Naive B cell (primary cell): ENCODE measurements at regions not wholly inside any gene's neighbourhood (a gene's known extent, or its start where the extent isn't known, plus 50 kb on each side); places are given as distances from the start of the nearest gene placed in this dataset.

Source experiments
- ATAC-seq, 2 donors: fragments of 150-1000 bp; cut with Tn5 transposase; 2 replicates each; pipeline ENCODE4 v1.10.0; 2021; ENCODE audit warnings: low read depth in 2 of 2, mild to moderate bottlenecking in 2 of 2, moderate library complexity in 2 of 2
- DNase-seq: peaks from one replicate; pipeline ENCODE4 v3.0.0; 2022
- H3K27ac Mint-ChIP-seq, 6 donors: one replicate each; pipeline ENCODE4 v1.8.0; 2020 to 2022; ENCODE audit warnings: mild to moderate bottlenecking in 6 of 6, mixed read lengths in 6 of 6, moderate library complexity in 5 of 6, inconsistent platforms in 2 of 6
- H3K27me3 Mint-ChIP-seq, 3 donors: one replicate each; pipeline ENCODE4 v1.8.0; 2021 to 2022; ENCODE audit warnings: mixed read lengths in 3 of 3, mild to moderate bottlenecking in 1 of 3
- H3K36me3 Mint-ChIP-seq, 2 donors: one replicate each; pipeline ENCODE4 v1.8.0; 2020 to 2022; ENCODE audit warnings: mixed read lengths in 2 of 2, inconsistent platforms in 1 of 2, mild to moderate bottlenecking in 1 of 2
- H3K4me1 Mint-ChIP-seq, 3 donors: one replicate each; pipeline ENCODE4 v1.8.0; 2020 to 2022; ENCODE audit warnings: mixed read lengths in 3 of 3, inconsistent platforms in 1 of 3, mild to moderate bottlenecking in 1 of 3, moderate library complexity in 1 of 3
- H3K4me3 Mint-ChIP-seq, 8 donors: one replicate each; pipeline ENCODE4 v1.8.0; 2020 to 2022; ENCODE audit warnings: mild to moderate bottlenecking in 8 of 8, mixed read lengths in 8 of 8, moderate library complexity in 8 of 8, inconsistent platforms in 2 of 8
- H3K9me3 Mint-ChIP-seq, 7 donors: one replicate each; pipeline ENCODE4 v1.8.0; 2020 to 2022; ENCODE audit warnings: mixed read lengths in 7 of 7, mild to moderate bottlenecking in 5 of 7, inconsistent platforms in 2 of 7, moderate library complexity in 1 of 7

DNA sequence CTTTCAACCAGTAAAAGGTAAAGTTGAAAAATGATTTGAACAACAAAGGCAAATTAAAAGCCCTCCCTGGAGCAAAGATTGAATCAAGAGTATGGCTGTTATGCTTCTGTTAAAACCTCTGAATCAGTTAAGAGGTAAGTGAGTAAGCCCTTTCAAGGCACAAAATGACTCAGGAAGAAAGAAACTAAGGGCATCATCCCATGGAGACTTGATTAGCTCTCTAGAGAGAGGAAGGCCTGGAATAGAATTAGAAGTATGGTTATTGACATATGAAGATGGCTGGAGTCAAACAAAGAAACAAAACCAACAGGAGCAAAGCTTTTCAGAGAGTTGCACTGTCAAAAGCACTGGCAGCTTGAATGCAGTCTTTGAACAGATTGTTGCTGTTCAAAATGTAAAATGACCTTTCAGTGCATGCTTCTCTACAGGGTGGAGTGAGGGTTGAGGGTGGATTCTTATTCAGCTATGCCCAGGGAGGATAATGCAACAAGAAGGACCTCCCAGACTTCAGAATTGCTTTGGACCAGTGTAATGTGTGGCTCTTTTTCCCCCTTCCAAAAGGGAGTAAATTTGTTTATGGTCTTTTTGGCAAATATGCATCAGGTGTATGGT is 365.5 kb downstream of the GBA3 start:
- ATAC-seq (no peak), DNase-seq (no peak)
- H3K4me3 Mint-ChIP-seq: no peak overlapping the region
- no peaks in the 10 kb centered on the region for H3K4me1 Mint-ChIP-seq
- H3K36me3 Mint-ChIP-seq: no peaks in the 10 kb centered on the region
- H3K27me3 Mint-ChIP-seq: no peaks in the 10 kb centered on the region
- H3K9me3 Mint-ChIP-seq: peaks cover 0 to 6% (median 3%) of the 10 kb centered on the region in 7 donors
- H3K27ac Mint-ChIP-seq: no peak overlapping the region

DNA sequence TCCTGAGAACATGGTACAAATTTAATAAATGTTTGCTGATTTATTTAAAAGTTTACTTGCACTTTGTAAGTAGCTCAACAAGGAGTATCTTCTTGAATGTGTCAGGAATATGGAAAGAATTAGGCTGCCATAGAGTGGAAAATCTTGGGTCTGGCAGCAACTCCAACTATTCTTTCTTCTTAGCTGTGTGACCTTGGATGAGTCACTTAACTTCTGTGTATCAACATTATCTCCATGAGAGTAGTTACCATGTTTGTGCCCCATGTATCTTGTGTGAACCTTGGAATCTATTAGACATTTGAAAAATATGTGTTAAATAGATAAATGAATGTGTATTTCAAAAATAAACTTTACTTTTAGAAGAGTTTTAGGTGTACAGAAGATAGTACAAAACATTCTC is 348.8 kb downstream of the GBA3 start:
- Mint-ChIP-seq H3K4me3 (no peak overlapping the region), H3K36me3 (no peaks in the 10 kb centered on the region), H3K27ac (no peak overlapping the region), H3K4me1 (no peaks in the 10 kb centered on the region), H3K27me3 (no peaks in the 10 kb centered on the region), H3K9me3 (peaks cover 0 to 6% (median 3%) of the 10 kb centered on the region in 7 donors)
- no peak for DNase-seq
- ATAC-seq: no peak

GRCh38 chr4:23040539-23040938 is 347.8 kb downstream of the GBA3 start:
- Mint-ChIP-seq H3K4me1 (no peaks in the 10 kb centered on the region), H3K36me3 (no peaks in the 10 kb centered on the region), H3K9me3 (peaks cover 0 to 6% (median 3%) of the 10 kb centered on the region in 7 donors), H3K27ac (no peak overlapping the region), H3K4me3 (no peak overlapping the region), H3K27me3 (no peaks in the 10 kb centered on the region)
- DNase-seq: no peak
- no peak for ATAC-seq

- no peak for DNase-seq
- no peak for ATAC-seq
- H3K9me3 Mint-ChIP-seq: peaks cover 0 to 6% (median 3%) of the 10 kb centered on the region in 7 donors
- H3K36me3 Mint-ChIP-seq: no peaks in the 10 kb centered on the region
- no peak overlapping the region for H3K4me3 Mint-ChIP-seq
- no peaks in the 10 kb centered on the region for H3K27me3 Mint-ChIP-seq
- H3K27ac Mint-ChIP-seq: no peak overlapping the region
- H3K4me1 Mint-ChIP-seq: no peaks in the 10 kb centered on the region
Measured at GRCh38 chr4:23039818-23040217, 347.1 kb downstream of the GBA3 start.

GRCh38 chr4:23038626-23039491 is 346.1 kb downstream of the GBA3 start:
- H3K9me3 Mint-ChIP-seq: peaks cover 0 to 6% (median 3%) of the 10 kb centered on the region in 7 donors
- H3K4me1 Mint-ChIP-seq: no peaks in the 10 kb centered on the region
- H3K27ac Mint-ChIP-seq: no peak overlapping the region
- ATAC-seq: no peak
- no peaks in the 10 kb centered on the region for H3K27me3 Mint-ChIP-seq
- H3K36me3 Mint-ChIP-seq: no peaks in the 10 kb centered on the region
- H3K4me3 Mint-ChIP-seq: no peak overlapping the region
- DNase-seq: no peak

- Mint-ChIP-seq H3K27ac (no peak overlapping the region), H3K27me3 (no peaks in the 10 kb centered on the region), H3K9me3 (peaks cover 0 to 9% (median 1%) of the 10 kb centered on the region in 7 donors), H3K4me1 (no peaks in the 10 kb centered on the region), H3K36me3 (no peaks in the 10 kb centered on the region), H3K4me3 (no peak overlapping the region)
- ATAC-seq: no peak
- DNase-seq: no peak
Measured at GRCh38 chr4:23036921-23037495, 344.3 kb downstream of the GBA3 start.

GRCh38 chr4:23036503-23036902 is 343.8 kb downstream of the GBA3 start:
- DNase-seq: no peak
- H3K27ac Mint-ChIP-seq: no peak overlapping the region
- H3K4me3 Mint-ChIP-seq: no peak overlapping the region
- no peaks in the 10 kb centered on the region for H3K4me1 Mint-ChIP-seq
- no peaks in the 10 kb centered on the region for H3K27me3 Mint-ChIP-seq
- peaks cover 0 to 9% (median 1%) of the 10 kb centered on the region in 7 donors for H3K9me3 Mint-ChIP-seq
- no peak for ATAC-seq
- no peaks in the 10 kb centered on the region for H3K36me3 Mint-ChIP-seq

DNA sequence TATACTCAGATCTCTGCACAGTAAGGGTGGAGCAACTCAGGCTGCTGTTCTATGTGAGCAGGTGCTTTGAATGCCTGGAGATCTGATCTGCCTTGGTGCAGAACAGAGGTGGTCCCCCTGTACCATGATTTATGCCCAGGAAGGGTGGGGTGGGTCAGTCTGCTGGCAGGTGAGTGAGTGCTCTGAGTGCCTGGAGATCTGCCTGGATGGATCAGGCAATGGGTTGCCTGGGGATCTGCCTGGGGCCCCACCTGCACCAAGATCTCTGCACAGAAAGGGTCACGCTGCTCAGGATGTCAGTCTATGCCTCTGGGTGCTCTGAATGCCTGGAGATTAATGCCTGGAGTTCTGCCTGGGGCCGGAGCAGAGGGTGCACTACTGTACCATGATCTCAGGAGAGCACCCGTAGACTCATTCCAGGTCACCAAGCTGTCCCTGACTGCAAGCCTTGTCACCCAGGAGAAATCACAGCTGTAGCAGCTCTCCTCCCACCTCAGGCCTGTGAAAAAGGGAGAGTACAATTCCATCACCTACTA is 342.9 kb downstream of the GBA3 start:
- H3K27me3 Mint-ChIP-seq: no peaks in the 10 kb centered on the region
- no peaks in the 10 kb centered on the region for H3K4me1 Mint-ChIP-seq
- no peak overlapping the region for H3K4me3 Mint-ChIP-seq
- DNase-seq: no peak
- no peaks in the 10 kb centered on the region for H3K36me3 Mint-ChIP-seq
- H3K27ac Mint-ChIP-seq: no peak overlapping the region
- no peak for ATAC-seq
- peaks cover 0 to 9% (median 1%) of the 10 kb centered on the region in 7 donors for H3K9me3 Mint-ChIP-seq

- no peaks in the 10 kb centered on the region for H3K36me3 Mint-ChIP-seq
- H3K27me3 Mint-ChIP-seq: no peaks in the 10 kb centered on the region
- no peak overlapping the region for H3K27ac Mint-ChIP-seq
- DNase-seq (no peak), ATAC-seq (no peak)
- H3K4me1 Mint-ChIP-seq: no peaks in the 10 kb centered on the region
- peaks cover 0 to 9% (median 1%) of the 10 kb centered on the region in 7 donors for H3K9me3 Mint-ChIP-seq
- no peak overlapping the region for H3K4me3 Mint-ChIP-seq
Measured at GRCh38 chr4:23034731-23035130, 342.0 kb downstream of the GBA3 start.

GRCh38 chr4:23033796-23034195 is 341.1 kb downstream of the GBA3 start:
- ATAC-seq: no peak
- H3K9me3 Mint-ChIP-seq: peaks cover 0 to 3% (median under 1%) of the 10 kb centered on the region in 7 donors
- H3K27me3 Mint-ChIP-seq: no peaks in the 10 kb centered on the region
- H3K4me1 Mint-ChIP-seq: no peaks in the 10 kb centered on the region
- H3K36me3 Mint-ChIP-seq: no peaks in the 10 kb centered on the region
- no peak overlapping the region for H3K4me3 Mint-ChIP-seq
- no peak overlapping the region for H3K27ac Mint-ChIP-seq
- DNase-seq: no peak

DNA sequence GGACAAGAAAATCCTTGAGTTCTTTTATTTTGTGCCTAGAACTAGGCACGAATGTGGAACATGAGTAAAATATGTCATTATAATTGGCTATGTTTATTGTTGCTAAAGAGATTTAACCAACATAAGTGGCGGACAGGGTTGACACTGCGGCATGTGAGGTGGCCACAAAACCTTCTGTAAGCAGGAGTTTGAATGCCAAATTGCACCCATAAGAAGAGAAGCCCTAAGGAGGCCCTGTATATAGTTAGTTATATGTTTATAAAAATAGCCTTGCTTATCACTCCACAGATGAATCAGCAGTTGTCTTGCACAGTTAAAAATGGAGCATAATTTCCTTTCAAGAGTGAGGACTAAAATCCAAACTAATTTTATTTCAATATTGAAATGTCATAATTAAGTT is 336.1 kb downstream of the GBA3 start:
- H3K4me3 Mint-ChIP-seq: no peak overlapping the region
- no peaks in the 10 kb centered on the region for H3K4me1 Mint-ChIP-seq
- H3K9me3 Mint-ChIP-seq: peaks cover 0 to 3% (median 0%) of the 10 kb centered on the region in 7 donors
- H3K36me3 Mint-ChIP-seq: no peaks in the 10 kb centered on the region
- DNase-seq (no peak), ATAC-seq (no peak)
- H3K27me3 Mint-ChIP-seq: no peaks in the 10 kb centered on the region
- H3K27ac Mint-ChIP-seq: no peak overlapping the region

DNA sequence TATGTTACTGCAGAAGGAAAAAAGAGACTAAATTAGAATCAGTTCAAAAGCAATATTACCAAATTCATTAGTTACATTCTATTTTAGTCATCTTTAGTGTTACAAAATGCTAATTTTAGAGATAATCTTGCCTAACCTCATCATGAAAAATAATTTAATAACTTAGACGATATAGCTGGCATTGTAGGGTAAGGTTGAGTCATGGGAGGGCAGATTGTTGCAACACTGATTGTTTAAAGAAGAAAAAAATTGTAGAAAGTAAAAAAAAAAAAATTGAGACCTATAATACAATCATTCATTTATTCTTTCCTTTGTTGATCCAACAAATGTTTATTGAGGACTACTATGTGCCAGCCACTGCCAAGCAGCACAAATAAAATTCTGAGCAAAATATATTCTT is 330.9 kb downstream of the GBA3 start:
- Mint-ChIP-seq H3K27me3 (no peaks in the 10 kb centered on the region), H3K27ac (no peak overlapping the region), H3K9me3 (peaks cover 0 to 3% (median 0%) of the 10 kb centered on the region in 7 donors), H3K4me3 (no peak overlapping the region), H3K36me3 (no peaks in the 10 kb centered on the region), H3K4me1 (no peaks in the 10 kb centered on the region)
- no peak for DNase-seq
- ATAC-seq: no peak

DNA sequence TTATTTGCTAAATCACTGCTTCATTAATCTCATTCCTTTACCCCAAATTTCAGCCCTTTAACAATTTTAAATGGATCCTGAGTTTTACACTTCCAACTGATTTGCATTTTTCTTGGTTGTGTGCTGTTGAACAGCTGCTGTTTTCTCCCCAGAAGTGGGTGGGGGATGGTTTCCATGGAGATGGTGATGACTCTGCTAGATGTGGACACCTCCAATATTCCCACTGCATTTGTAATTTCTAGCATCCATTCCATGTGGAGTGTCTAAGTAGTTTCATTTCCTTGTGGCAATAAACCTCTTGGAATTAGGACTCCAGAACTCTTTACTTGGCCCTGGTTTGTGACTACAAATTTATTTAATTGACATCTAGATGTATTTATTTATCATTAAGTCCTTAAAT is 330.4 kb downstream of the GBA3 start:
- Mint-ChIP-seq H3K36me3 (no peaks in the 10 kb centered on the region), H3K4me1 (no peaks in the 10 kb centered on the region)
- no peak for ATAC-seq

DNA sequence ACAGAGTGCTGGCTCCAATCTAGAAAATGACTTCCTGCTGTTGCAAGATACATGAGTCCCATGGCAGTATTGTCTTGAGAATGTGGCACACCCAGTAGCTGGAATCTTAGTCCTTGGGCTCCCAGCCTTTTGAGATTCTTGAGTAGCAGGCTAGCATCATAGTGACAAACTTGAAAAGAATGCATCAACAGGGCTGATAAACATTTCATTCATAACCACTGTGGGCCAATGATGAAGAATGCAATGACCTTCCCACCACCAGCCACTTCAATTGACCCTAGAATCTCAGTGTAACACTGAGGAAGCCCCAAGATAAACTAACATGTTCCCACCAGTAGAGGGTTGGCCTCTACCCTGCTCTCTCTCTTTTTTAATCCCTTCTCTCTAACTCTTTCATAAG is 329.3 kb downstream of the GBA3 start:
- DNase-seq (no peak), ATAC-seq (no peak)
- Mint-ChIP-seq H3K4me3 (no peak overlapping the region), H3K36me3 (no peaks in the 10 kb centered on the region), H3K4me1 (no peaks in the 10 kb centered on the region), H3K9me3 (peaks cover 0 to 2% (median 0%) of the 10 kb centered on the region in 7 donors), H3K27ac (no peak overlapping the region), H3K27me3 (no peaks in the 10 kb centered on the region)

More for the DNA sequence above, 330.4 kb downstream of the GBA3 start:
- DNase-seq: no peak
- no peak overlapping the region for H3K4me3 Mint-ChIP-seq
- no peaks in the 10 kb centered on the region for H3K27me3 Mint-ChIP-seq
- H3K9me3 Mint-ChIP-seq: peaks cover 0 to 3% (median 0%) of the 10 kb centered on the region in 7 donors
- H3K27ac Mint-ChIP-seq: no peak overlapping the region
